ES-I3 (cell line): ENCODE measurements at regions not wholly inside any gene's neighbourhood (a gene's known extent, or its start where the extent isn't known, plus 50 kb on each side); places are given as distances from the start of the nearest gene placed in this dataset.

Experiments used
- H3K36me3 ChIP-seq: 2 replicates; pipeline ENCODE4 v1.6.1; 2013; ENCODE audit warnings: mild to moderate bottlenecking, low read length, control low read depth, moderate library complexity; ENCODE audit not compliant: insufficient read depth
- H3K4me1 ChIP-seq: 2 replicates; pipeline ENCODE4 v1.6.1; 2013; ENCODE audit warnings: mild to moderate bottlenecking, control low read depth, low read length; ENCODE audit not compliant: insufficient read depth
- H3K9ac ChIP-seq: 2 replicates; pipeline ENCODE4 v1.6.1; 2013; ENCODE audit warnings: low read depth, mild to moderate bottlenecking, low read length, moderate library complexity
- H3K9me3 ChIP-seq: 2 replicates; pipeline ENCODE4 v1.6.1; 2013; ENCODE audit warnings: mild to moderate bottlenecking, low read length, moderate library complexity; ENCODE audit not compliant: control insufficient read depth, insufficient read depth

- Histone ChIP-seq H3K9ac (no peak overlapping the region), H3K4me1 (peaks cover 5% of the 10 kb centered on the region), H3K9me3 (no peaks in the 10 kb centered on the region; the same call in 1 of the 2 replicates), H3K36me3 (no peaks in the 10 kb centered on the region)
Observed at GRCh38 chr9:563200-563599, 278.3 kb upstream of the DMRT1 start.

- Histone ChIP-seq H3K4me1 (no peaks in the 10 kb centered on the region), H3K9me3 (no peaks in the 10 kb centered on the region; the same call in 1 of the 2 replicates), H3K36me3 (no peaks in the 10 kb centered on the region), H3K9ac (no peak overlapping the region)
Observed at GRCh38 chr9:565528-565927, 276.0 kb upstream of the DMRT1 start.

GRCh38 chr9:567128-567746, 274.3 kb upstream of the DMRT1 start:
- H3K4me1 ChIP-seq, result 0 out of 2 replicates have a peak, but pooled peaks cover 4% of the 10 kb centered on the region
- H3K9me3 ChIP-seq, result no peaks in the 10 kb centered on the region; the same call in 1 of the 2 replicates
- no peaks in the 10 kb centered on the region for H3K36me3 ChIP-seq
- no peak overlapping the region for H3K9ac ChIP-seq

- no peaks in the 10 kb centered on the region for H3K36me3 ChIP-seq
- no peaks in the 10 kb centered on the region; the same call in 1 of the 2 replicates for H3K9me3 ChIP-seq
- H3K4me1 ChIP-seq, result 0 out of 2 replicates have a peak, but pooled peaks cover 4% of the 10 kb centered on the region
- no peak overlapping the region for H3K9ac ChIP-seq
Observed at GRCh38 chr9:567747-568305, 273.7 kb upstream of the DMRT1 start.

GRCh38 chr9:569296-569695, 272.2 kb upstream of the DMRT1 start:
- Histone ChIP-seq H3K9me3 (no peaks in the 10 kb centered on the region; the same call in 1 of the 2 replicates), H3K9ac (no peak overlapping the region), H3K4me1 (0 out of 2 replicates have a peak, but pooled peaks cover 9% of the 10 kb centered on the region), H3K36me3 (no peaks in the 10 kb centered on the region)

GRCh38 chr9:570187-570586, 271.3 kb upstream of the DMRT1 start:
- no peaks in the 10 kb centered on the region; the same call in 1 of the 2 replicates for H3K9me3 ChIP-seq
- no peak overlapping the region for H3K9ac ChIP-seq
- no peaks in the 10 kb centered on the region for H3K36me3 ChIP-seq
- H3K4me1 ChIP-seq, result 0 out of 2 replicates have a peak, but pooled peaks cover 9% of the 10 kb centered on the region

GRCh38 chr9:571066-571465, 270.4 kb upstream of the DMRT1 start:
- Histone ChIP-seq H3K9me3 (no peaks in the 10 kb centered on the region; the same call in 1 of the 2 replicates), H3K36me3 (no peaks in the 10 kb centered on the region), H3K9ac (no peak overlapping the region), H3K4me1 (0 out of 2 replicates have a peak, but pooled peaks cover 9% of the 10 kb centered on the region)

- no peaks in the 10 kb centered on the region for H3K36me3 ChIP-seq
- 0 out of 2 replicates have a peak, but pooled peaks cover 9% of the 10 kb centered on the region for H3K4me1 ChIP-seq
- H3K9me3 ChIP-seq, result no peaks in the 10 kb centered on the region
- H3K9ac ChIP-seq, result no peak overlapping the region
Observed at GRCh38 chr9:571741-572140, 269.8 kb upstream of the DMRT1 start.

GRCh38 chr9:573691-574410, 267.6 kb upstream of the DMRT1 start:
- no peak overlapping the region for H3K9ac ChIP-seq
- H3K36me3 ChIP-seq, result no peaks in the 10 kb centered on the region; the same call in 1 of the 2 replicates
- 0 out of 2 replicates have a peak, but pooled peaks cover 9% of the 10 kb centered on the region for H3K4me1 ChIP-seq
- H3K9me3 ChIP-seq, result no peaks in the 10 kb centered on the region

GRCh38 chr9:575139-575538, 266.4 kb upstream of the DMRT1 start:
- H3K36me3 ChIP-seq, result no peaks in the 10 kb centered on the region; the same call in 1 of the 2 replicates
- no peak overlapping the region for H3K9ac ChIP-seq
- 0 out of 2 replicates have a peak, but pooled peaks cover 9% of the 10 kb centered on the region for H3K4me1 ChIP-seq
- no peaks in the 10 kb centered on the region for H3K9me3 ChIP-seq

GRCh38 chr9:580652-581342, 260.7 kb upstream of the DMRT1 start:
- Histone ChIP-seq H3K36me3 (no peaks in the 10 kb centered on the region; the same call in 1 of the 2 replicates), H3K9me3 (0 out of 2 replicates have a peak, but pooled peaks cover 3% of the 10 kb centered on the region)

GRCh38 chr9:581673-582497, 259.6 kb upstream of the DMRT1 start:
- H3K9me3 ChIP-seq, result 0 out of 2 replicates have a peak, but pooled peaks cover 3% of the 10 kb centered on the region
- no peak overlapping the region for H3K9ac ChIP-seq
- no peaks in the 10 kb centered on the region for H3K4me1 ChIP-seq
- H3K36me3 ChIP-seq, result no peaks in the 10 kb centered on the region; the same call in 1 of the 2 replicates

More at GRCh38 chr9:580652-581342, 260.7 kb upstream of the DMRT1 start:
- no peak overlapping the region for H3K9ac ChIP-seq
- H3K4me1 ChIP-seq, result no peaks in the 10 kb centered on the region

GRCh38 chr9:582775-583174, 258.7 kb upstream of the DMRT1 start:
- Histone ChIP-seq H3K4me1 (no peaks in the 10 kb centered on the region), H3K9ac (no peak overlapping the region), H3K36me3 (no peaks in the 10 kb centered on the region; the same call in 1 of the 2 replicates), H3K9me3 (0 out of 2 replicates have a peak, but pooled peaks cover 3% of the 10 kb centered on the region)
